GM12878 (cell line): ENCODE measurements at regions not wholly inside any gene's neighbourhood (a gene's known extent, or its start where the extent isn't known, plus 50 kb on each side); places are given as distances from the start of the nearest gene placed in this dataset.

ENCODE experiments used
- ATAC-seq: fragments of 200-7000 bp; cut with Tn5 transposase; 3 replicates; pipeline ENCODE4 v1.9.1; 2020; ENCODE audit warnings: mild to moderate bottlenecking, moderate library complexity
- BruUV-seq: library from RNA; stranded (reverse); fragments of 400-500 nt; replicated peaks from 2 replicates; lab custom pipeline; 2021; lab: Mats Ljungman, UMichigan
- CTCF ChIA-PET: fragments of 300-600 bp; sonication (Branson Sonifier 250); formaldehyde crosslinking; extraction: SDS; loops from one replicate; lab custom pipeline; 2021; ENCODE audit warnings: inconsistent platforms; lab: Yijun Ruan, JAX
- POLR2A ChIA-PET: fragments of 350-600 bp; formaldehyde crosslinking; extraction: SDS; loops from one replicate; lab custom pipeline; 2021; ENCODE audit warnings: inconsistent platforms; lab: Charles Lee
- RAD21 ChIA-PET: fragments of 300-600 bp; sonication (Branson Sonifier 250); formaldehyde crosslinking; loops from one replicate; lab custom pipeline; 2023; ENCODE audit warnings: antibody characterized with exemption; ENCODE audit not compliant: unreplicated experiment; lab: Charles Lee
- SMC1A ChIA-PET: fragments of 300-600 bp; sonication (Branson Sonifier 250); formaldehyde crosslinking; loops from one replicate; lab custom pipeline; 2023; ENCODE audit not compliant: unreplicated experiment, uncharacterized antibody; lab: Charles Lee
- DNase-seq: peaks from one replicate; pipeline ENCODE4 v3.0.0-alpha.2; 2011; ENCODE audit warnings: low read depth, low spot score
- FAIRE-seq: peaks from 3 replicates; lab custom pipeline; 2011; peaks lifted over from hg19 to GRCh38; lab: Jason Lieb, UNC
- H2AFZ ChIP-seq: 2 replicates; pipeline ENCODE4 v1.6.0; 2011; ENCODE audit warnings: low read depth, low read length, control low read depth; ENCODE audit not compliant: control insufficient read depth
- H3K27ac ChIP-seq: 2 replicates; pipeline ENCODE4 v1.5.1; 2011; ENCODE audit warnings: control low read depth; ENCODE audit not compliant: control insufficient read depth, insufficient read depth
- H3K27me3 ChIP-seq, 2 experiments: replicated peaks in 1 of 2; 2 replicates each; pipeline versions ENCODE4 v1.6.0 to v1.6.1; 2011; ENCODE audit warnings: low read length in 1 of 2; ENCODE audit not compliant: control insufficient read depth in 2 of 2, insufficient read depth in 2 of 2
- H3K36me3 ChIP-seq, 2 experiments: 2 replicates each; pipeline ENCODE4 v1.5.1; 2011; ENCODE audit warnings: low read length in 1 of 2; ENCODE audit not compliant: control insufficient read depth in 2 of 2, insufficient read depth in 2 of 2
- H3K4me1 ChIP-seq: 2 replicates; pipeline ENCODE4 v1.6.1; 2011; ENCODE audit warnings: mild to moderate bottlenecking, low read length, moderate library complexity, mixed read lengths; ENCODE audit not compliant: control insufficient read depth, insufficient read depth
- H3K4me2 ChIP-seq: 2 replicates; pipeline ENCODE4 v1.6.0; 2011; ENCODE audit warnings: control low read depth; ENCODE audit not compliant: control insufficient read depth, insufficient read depth
- H3K4me3 ChIP-seq: fragments of 200-600 bp; sonication (generic); 2 replicates; pipeline ENCODE4 v1.5.1; 2016
- H3K79me2 ChIP-seq: 2 replicates; pipeline ENCODE4 v1.6.0; 2011; ENCODE audit warnings: low read length; ENCODE audit not compliant: control insufficient read depth, insufficient read depth
- H3K9ac ChIP-seq: 2 replicates; pipeline ENCODE4 v1.8.0; 2011; ENCODE audit warnings: low read length, control low read depth, mixed read lengths; ENCODE audit not compliant: control insufficient read depth, insufficient read depth
- H3K9me3 ChIP-seq: replicated peaks from 3 replicates; pipeline ENCODE4 v1.5.1; 2011; ENCODE audit warnings: mild to moderate bottlenecking, low read length; ENCODE audit not compliant: control insufficient read depth, insufficient read depth
- H4K20me1 ChIP-seq: 2 replicates; pipeline ENCODE4 v1.6.0; 2011; ENCODE audit not compliant: control insufficient read depth, insufficient read depth
- ATF3 ChIP-seq: IDR thresholded peaks from 2 replicates; pipeline ENCODE4 v1.6.1; 2011; ENCODE audit warnings: low read depth, mild to moderate bottlenecking, low read length, moderate library complexity, borderline replicate concordance; ENCODE audit errors: extremely low read depth
- BCL11A ChIP-seq: IDR thresholded peaks from 2 replicates; pipeline ENCODE4 v1.6.1; 2011; ENCODE audit warnings: low read depth, low read length
- BHLHE40 ChIP-seq, 2 experiments: fragments of 450-650 bp in 1 of 2; IDR thresholded peaks; 2 replicates each; pipeline ENCODE4 v1.6.1; 2011 to 2017; ENCODE audit warnings: low read depth in 2 of 2, borderline replicate concordance in 1 of 2, improper control_type of control experiment in 1 of 2, low read length in 1 of 2, mild to moderate bottlenecking in 1 of 2
- CEBPB ChIP-seq, 2 experiments: fragments of 150-350 bp in 1 of 2; IDR thresholded peaks; 2 replicates each; pipeline ENCODE4 v1.6.1; 2012 to 2014; ENCODE audit warnings: low read depth in 2 of 2, low read length in 2 of 2, borderline replicate concordance in 1 of 2, inconsistent platforms in 1 of 2
- CHD2 ChIP-seq: IDR thresholded peaks from 2 replicates; pipeline ENCODE4 v1.6.1; 2011; ENCODE audit warnings: low read depth, low read length, improper control_type of control experiment, borderline replicate concordance
- E4F1 ChIP-seq: fragments of 450-650 bp; IDR thresholded peaks from 2 replicates; pipeline ENCODE4 v1.6.1; 2018; ENCODE audit warnings: borderline replicate concordance, mild to moderate bottlenecking; ENCODE audit not compliant: partially characterized antibody
- EP300 ChIP-seq, 2 experiments: fragments of 150-350 bp in 1 of 2; IDR thresholded peaks; 2 replicates each; pipeline ENCODE4 v1.6.1; 2011 to 2012; ENCODE audit warnings: low read depth in 2 of 2, low read length in 2 of 2, borderline replicate concordance in 1 of 2, improper control_type of control experiment in 1 of 2, inconsistent platforms in 1 of 2; ENCODE audit not compliant: control insufficient read depth in 1 of 2
- KDM1A ChIP-seq: fragments of 200-600 bp; sonication (generic); IDR thresholded peaks from 2 replicates; pipeline ENCODE4 v1.6.1; 2016; ENCODE audit warnings: borderline replicate concordance
- NR2C2 ChIP-seq: IDR thresholded peaks from 2 replicates; pipeline ENCODE4 v1.6.1; 2011; ENCODE audit warnings: borderline replicate concordance, low read depth; ENCODE audit not compliant: control insufficient read depth, insufficient read length
- PAX5 ChIP-seq: IDR thresholded peaks from 2 replicates; pipeline ENCODE4 v1.6.1; 2011; ENCODE audit warnings: low read depth, low read length, borderline replicate concordance
- PML ChIP-seq: IDR thresholded peaks from 2 replicates; pipeline ENCODE4 v1.6.1; 2012; ENCODE audit warnings: low read length, inconsistent platforms
- RAD21 ChIP-seq: IDR thresholded peaks from 2 replicates; pipeline ENCODE4 v1.6.1; 2011; ENCODE audit warnings: mild to moderate bottlenecking, low read depth, low read length, moderate library complexity; ENCODE audit not compliant: insufficient read depth
- RAD51 ChIP-seq: fragments of 450-650 bp; IDR thresholded peaks from 2 replicates; pipeline ENCODE4 v1.6.1; 2016; ENCODE audit warnings: moderate library complexity, mild to moderate bottlenecking, inconsistent platforms
- RUNX3 ChIP-seq: IDR thresholded peaks from 2 replicates; pipeline ENCODE4 v1.6.1; 2012; ENCODE audit warnings: low read length, inconsistent platforms
- SMC3 ChIP-seq: IDR thresholded peaks from 2 replicates; pipeline ENCODE4 v1.6.1; 2011; ENCODE audit warnings: low read length, improper control_type of control experiment, borderline replicate concordance
- SRF ChIP-seq, 2 experiments: IDR thresholded peaks; 2 replicates each; pipeline ENCODE4 v1.6.1; 2011; ENCODE audit warnings: low read depth in 2 of 2, low read length in 2 of 2, mild to moderate bottlenecking in 1 of 2, moderate library complexity in 1 of 2
- TBL1XR1 ChIP-seq: IDR thresholded peaks from 2 replicates; pipeline ENCODE4 v1.6.1; 2012; ENCODE audit warnings: low read depth, low read length, improper control_type of control experiment
- ZBED1 ChIP-seq: IDR thresholded peaks from 2 replicates; pipeline ENCODE4 v1.6.1; 2016; ENCODE audit warnings: borderline replicate concordance
- ZZZ3 ChIP-seq: IDR thresholded peaks from 2 replicates; pipeline ENCODE4 v1.6.1; 2011; ENCODE audit warnings: low read depth; ENCODE audit not compliant: control insufficient read depth, insufficient read length
- in situ Hi-C: fragments of 300-500 bp; cut with MboI; formaldehyde crosslinking; loops from 9 replicates; pipeline ENCODE4 v1.14.3; 2018; ENCODE audit warnings: mixed read lengths
- intact Hi-C: fragments of 100-400 bp; cut with micrococcal nuclease; formaldehyde crosslinking; loops from one replicate; pipeline ENCODE4 v1.14.2; 2022; ENCODE audit not compliant: unreplicated experiment

DNA sequence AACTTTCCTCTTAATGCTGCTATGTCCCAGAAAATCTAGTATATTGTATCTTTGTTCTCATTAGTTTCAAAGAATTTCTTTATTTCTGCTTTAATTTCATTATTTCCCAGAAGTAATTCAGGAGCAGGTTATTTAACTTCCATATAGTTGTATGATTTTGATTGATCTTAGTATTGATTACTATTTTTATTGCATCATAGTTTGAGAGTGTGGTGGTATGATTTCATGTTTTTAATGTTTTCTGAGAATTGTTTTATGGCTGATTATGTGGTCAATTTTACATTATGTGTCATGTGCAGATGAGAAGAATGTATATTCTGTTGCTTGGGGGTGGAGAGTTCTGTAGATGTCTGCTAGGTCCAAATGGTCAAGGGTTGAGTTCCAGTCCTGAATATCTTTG, 425.6 kb upstream of the RORB start:
- no peak for FAIRE-seq
- intact Hi-C loops: no loop called here

More for the DNA sequence above, 425.6 kb upstream of the RORB start:
- Histone ChIP-seq H3K27me3 (no peaks in the 10 kb centered on the region), H3K4me1 (no peaks in the 10 kb centered on the region), H3K36me3 (no peaks in the 10 kb centered on the region), H3K9me3 (no peaks in the 10 kb centered on the region), H3K79me2 (no peaks in the 10 kb centered on the region), H3K27ac (no peak overlapping the region), H3K4me2 (no peak overlapping the region), H3K4me3 (no peak overlapping the region), H4K20me1 (no peaks in the 10 kb centered on the region), H2AFZ (no peak overlapping the region), H3K9ac (no peak overlapping the region)
- RAD21 ChIA-PET: no interaction called here
- no peak for TF ChIP-seq BCL11A
- no peak for TF ChIP-seq CHD2
- no peak for TF ChIP-seq EP300 (IDR thresholded peaks at IDR 0.05; ENCODE audit: borderline replicate concordance in 1 of 2, control insufficient read depth in 1 of 2, low read depth in 2 of 2, low read length in 2 of 2)
- no peak for TF ChIP-seq ZZZ3
- TF ChIP-seq ZBED1: no peak
- TF ChIP-seq PML: no peak
- no peak for TF ChIP-seq CEBPB (IDR thresholded peaks at IDR 0.05; ENCODE audit: borderline replicate concordance in 1 of 2, low read depth in 2 of 2, low read length in 2 of 2)
- no peak for TF ChIP-seq SRF (IDR thresholded peaks at IDR 0.05; ENCODE audit: low read depth in 2 of 2, low read length in 2 of 2)
- no peak for TF ChIP-seq RAD21
- no peak for TF ChIP-seq NR2C2
- TF ChIP-seq TBL1XR1: no peak
- no peak for TF ChIP-seq E4F1
- TF ChIP-seq BHLHE40 (IDR thresholded peaks at IDR 0.05; ENCODE audit: borderline replicate concordance in 1 of 2, low read depth in 2 of 2, low read length in 1 of 2): no peak
- no peak for TF ChIP-seq RAD51
- no peak for TF ChIP-seq SMC3
- no peak for TF ChIP-seq ATF3
- no peak for TF ChIP-seq PAX5
- no peak for TF ChIP-seq RUNX3
- TF ChIP-seq KDM1A: no peak
- in situ Hi-C loops: no loop called here
- ATAC-seq (no peak), DNase-seq (no peak)
- POLR2A ChIA-PET: no interaction called here
- CTCF ChIA-PET: no interaction called here
- SMC1A ChIA-PET: no interaction called here
- no TSS peak for BruUV-seq
